ENCODE measurements at regions not wholly inside any gene's neighbourhood (a gene's known extent, or its start where the extent isn't known, plus 50 kb on each side); places are given as distances from the start of the nearest gene placed in this dataset.

DNA sequence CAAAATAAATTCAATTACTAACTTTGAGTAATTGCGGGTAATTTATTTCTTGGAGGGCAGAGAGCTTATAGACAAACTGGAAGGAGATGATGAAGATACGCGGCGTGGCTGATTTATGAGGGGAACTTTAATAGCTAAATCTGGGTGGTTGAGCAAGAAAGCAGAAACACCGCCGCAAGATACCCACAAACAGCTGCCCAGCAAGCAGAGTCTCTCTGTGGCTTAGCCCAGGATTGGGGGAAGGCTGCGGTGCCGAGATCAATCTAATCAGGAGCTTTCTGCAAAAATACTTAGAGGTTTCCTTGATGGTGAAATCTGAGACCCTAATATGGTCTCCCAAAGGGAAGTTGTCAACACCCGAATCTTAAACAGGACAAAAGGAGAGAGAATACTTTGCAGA, 94.9 kb upstream of the MGMT start:
- H3K4me3 ChIP-seq (replicated peaks; ENCODE audit: low read depth, low read length) = no peak overlapping the region
- TF ChIP-seq CTCF (IDR thresholded peaks at IDR 0.05; ENCODE audit: low read depth, low read length, missing control alignments) = no peak
- DNase-seq (ENCODE audit: extremely low read depth, low read depth) = no peak

DNA sequence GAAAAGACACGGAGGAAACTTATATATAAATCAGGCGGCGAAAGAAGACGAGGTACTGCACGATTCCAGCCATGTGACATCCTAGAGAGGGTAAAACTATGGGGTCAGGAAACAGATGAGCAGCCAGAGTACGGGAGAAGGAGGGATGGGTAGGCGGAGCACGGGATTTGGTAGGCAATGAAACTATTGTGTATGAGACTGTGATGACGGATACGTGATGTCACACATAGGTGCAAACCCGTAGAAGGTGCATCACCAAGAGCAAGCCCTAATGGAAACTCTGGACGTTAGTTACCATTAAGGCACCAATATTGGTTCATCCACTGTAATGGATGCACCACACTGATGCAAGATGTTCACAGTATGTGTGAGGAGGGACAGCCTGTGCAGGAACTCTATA, 93.8 kb upstream of the MGMT start:
- no peak for TF ChIP-seq CTCF (IDR thresholded peaks at IDR 0.05; ENCODE audit: low read depth, low read length, missing control alignments)
- no peak for DNase-seq (ENCODE audit: extremely low read depth, low read depth)
- H3K4me3 ChIP-seq (replicated peaks; ENCODE audit: low read depth, low read length) = no peak overlapping the region

DNA sequence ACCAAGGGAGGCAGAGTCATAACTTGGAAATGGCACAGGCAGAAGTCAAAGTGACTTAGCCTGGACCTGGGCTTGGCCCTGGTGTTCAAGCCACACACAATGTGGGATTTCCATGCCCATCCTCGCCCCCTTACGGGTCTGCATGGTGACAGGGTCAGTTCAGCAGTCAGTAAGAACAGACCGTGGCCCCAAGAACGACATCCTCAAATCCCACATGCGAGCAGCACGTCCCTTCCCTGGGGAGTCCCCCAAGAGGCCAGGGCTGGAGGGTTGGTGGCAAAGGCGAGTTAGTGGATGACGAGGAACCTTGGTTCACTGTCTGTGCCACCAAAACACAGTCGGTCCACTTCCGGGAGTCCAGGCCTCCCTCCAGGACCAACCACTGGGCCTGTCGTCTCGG, 93.3 kb upstream of the MGMT start:
- DNase-seq (ENCODE audit: extremely low read depth, low read depth) = no peak
- H3K4me3 ChIP-seq (replicated peaks; ENCODE audit: low read depth, low read length) = no peak overlapping the region
- no peak for TF ChIP-seq CTCF (IDR thresholded peaks at IDR 0.05; ENCODE audit: low read depth, low read length, missing control alignments)

GRCh38 chr10:129375171-129375570, 91.9 kb upstream of the MGMT start:
- H3K4me3 ChIP-seq (replicated peaks; ENCODE audit: low read depth, low read length) = no peak overlapping the region
- no peak for TF ChIP-seq CTCF (IDR thresholded peaks at IDR 0.05; ENCODE audit: low read depth, low read length, missing control alignments)
- DNase-seq (ENCODE audit: extremely low read depth, low read depth) = no peak

DNA sequence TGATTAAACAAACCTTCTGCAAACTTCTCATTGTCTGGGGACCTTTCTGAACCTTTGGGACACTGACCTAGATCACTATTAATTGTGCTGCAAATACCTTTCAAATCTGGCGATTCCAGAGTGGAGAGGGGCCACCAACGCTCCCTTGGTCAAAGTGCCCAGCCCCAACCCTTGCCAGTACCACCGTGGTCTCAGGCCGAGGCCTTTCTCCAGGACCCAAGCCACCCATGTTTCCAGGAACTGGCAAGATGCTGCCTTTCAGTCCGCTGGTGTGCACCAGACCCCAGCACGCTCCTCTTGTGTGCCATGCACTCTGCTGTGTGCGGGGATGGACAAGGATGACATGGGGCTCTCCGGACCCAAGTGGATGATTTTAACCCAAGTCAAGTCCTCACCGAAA, 91.1 kb upstream of the MGMT start:
- H3K4me3 ChIP-seq (replicated peaks; ENCODE audit: low read depth, low read length) = no peak overlapping the region
- no peak for TF ChIP-seq CTCF (IDR thresholded peaks at IDR 0.05; ENCODE audit: low read depth, low read length, missing control alignments)
- DNase-seq (ENCODE audit: extremely low read depth, low read depth) = no peak

- DNase-seq (ENCODE audit: extremely low read depth, low read depth) = no peak
- H3K4me3 ChIP-seq (replicated peaks; ENCODE audit: low read depth, low read length) = no peak overlapping the region
- TF ChIP-seq CTCF (IDR thresholded peaks at IDR 0.05; ENCODE audit: low read depth, low read length, missing control alignments) = no peak
These were observed 86.8 kb upstream of the MGMT start for GRCh38 chr10:129380279-129380678.

DNA sequence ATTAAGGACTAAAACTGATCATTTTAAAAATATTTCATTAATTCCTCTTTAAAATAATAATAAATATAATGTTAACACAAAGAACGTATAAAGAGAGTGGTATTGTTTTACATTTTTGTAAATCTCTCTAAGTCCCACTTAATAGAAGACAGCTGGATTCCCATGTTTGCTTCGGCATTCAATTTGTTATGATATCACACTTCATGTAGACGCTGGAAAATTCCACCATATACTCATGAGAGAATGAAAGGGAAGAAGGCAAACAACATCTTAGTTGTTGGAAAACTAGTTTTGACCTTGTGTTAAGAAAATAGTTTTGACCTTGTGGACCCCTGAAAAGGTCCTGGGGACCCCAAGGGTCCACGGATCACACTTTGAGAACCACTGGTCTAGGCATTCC, 85.3 kb upstream of the MGMT start:
- DNase-seq (ENCODE audit: extremely low read depth, low read depth) = no peak
- H3K4me3 ChIP-seq (replicated peaks; ENCODE audit: low read depth, low read length) = no peak overlapping the region
- no peak for TF ChIP-seq CTCF (IDR thresholded peaks at IDR 0.05; ENCODE audit: low read depth, low read length, missing control alignments)

Data from HFF-Myc (cell line).